GM23248 (cell line): ENCODE measurements at regions not wholly inside any gene's neighbourhood (a gene's known extent, or its start where the extent isn't known, plus 50 kb on each side); places are given as distances from the start of the nearest gene placed in this dataset.

Experiments
- EZH2 ChIP-seq: fragments of 200-600 bp; sonication (generic); IDR thresholded peaks from 2 replicates; pipeline ENCODE4 v1.6.1; 2018; ENCODE audit warnings: antibody characterized with exemption, mild to moderate bottlenecking; ENCODE audit not compliant: insufficient read depth, poor library complexity, severe bottlenecking
- EZH2phosphoT487 ChIP-seq: fragments of 200-600 bp; sonication (generic); IDR thresholded peaks from 2 replicates; pipeline ENCODE4 v1.6.1; 2018; ENCODE audit warnings: antibody characterized with exemption, moderate library complexity, mild to moderate bottlenecking, low read depth; ENCODE audit not compliant: insufficient read depth

DNA sequence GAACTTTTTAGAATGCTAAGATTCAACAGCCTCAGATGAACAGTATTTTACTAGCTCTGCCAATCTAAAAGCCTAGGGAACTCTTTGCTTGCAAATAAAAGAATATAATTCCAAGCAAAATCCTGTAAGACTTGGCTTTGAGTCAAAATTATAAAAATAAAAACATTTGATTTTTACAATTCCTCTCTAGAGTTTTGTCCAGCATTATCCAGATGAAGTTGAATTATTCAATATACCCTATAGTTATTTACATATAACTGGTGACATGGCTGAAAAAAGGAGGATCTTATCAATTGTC is 378.3 kb downstream of the ETS1 start:
- TF ChIP-seq EZH2 (no peak), EZH2phosphoT487 (no peak)
